Mucosa of descending colon (tissue), 3 donors: ENCODE measurements at regions not wholly inside any gene's neighbourhood (a gene's known extent, or its start where the extent isn't known, plus 50 kb on each side); places are given as distances from the start of the nearest gene placed in this dataset.

ENCODE experiments used
- ATAC-seq: fragments of 200-7000 bp; cut with Tn5 transposase; one replicate; pipeline ENCODE4 v1.9.1; 2020; ENCODE audit warnings: mild to moderate bottlenecking, moderate library complexity
- DNase-seq, 3 donors: peaks; one replicate each; pipeline ENCODE4 v3.0.0-alpha.2; 2020
- H3K36me3 ChIP-seq: fragments of 200-600 bp; one replicate; pipeline ENCODE4 v1.8.0; 2021; ENCODE audit warnings: low read depth, mild to moderate bottlenecking
- H3K4me1 ChIP-seq: fragments of 200-600 bp; one replicate; pipeline ENCODE4 v1.8.0; 2021; ENCODE audit warnings: low read depth, mild to moderate bottlenecking
- H3K4me3 ChIP-seq: fragments of 200-600 bp; one replicate; pipeline ENCODE4 v1.8.0; 2021; ENCODE audit warnings: mild to moderate bottlenecking
- H3K9me3 ChIP-seq: fragments of 200-600 bp; one replicate; pipeline ENCODE4 v1.8.0; 2021; ENCODE audit warnings: mild to moderate bottlenecking
- CTCF ChIP-seq: fragments of 200-600 bp; IDR thresholded peaks from one replicate; pipeline ENCODE4 v1.8.0; 2022; ENCODE audit warnings: antibody characterized with exemption, mild to moderate bottlenecking
- intact Hi-C, 2 donors: fragments of 100-400 bp; cut with DNase I in 1 of 2; cut with micrococcal nuclease in 1 of 2; formaldehyde crosslinking; loops; one replicate each; pipeline versions ENCODE4 v1.11.0 to v1.11.1; 2022; cut with DNase I, micrococcal nuclease
- donor health status: DM: no; HTN: no; CAD: no; lungs with moderate emphysema.
- donor health status: DM: no; HTN: no; CAD: no.
- donor health status: DM: no; HTN: yes; CAD: no.

- no peak for TF ChIP-seq CTCF
- no peak overlapping the region for H3K4me3 ChIP-seq
- ATAC-seq (no peak), DNase-seq (no peak)
- intact Hi-C loops, result no loop called here
- H3K4me1 ChIP-seq, result no peaks in the 10 kb centered on the region
- H3K36me3 ChIP-seq, result no peaks in the 10 kb centered on the region
- H3K9me3 ChIP-seq, result no peaks in the 10 kb centered on the region
Observed at GRCh38 chr12:67843257-67843656, 146.0 kb upstream of the IFNG-AS1 start.

DNA sequence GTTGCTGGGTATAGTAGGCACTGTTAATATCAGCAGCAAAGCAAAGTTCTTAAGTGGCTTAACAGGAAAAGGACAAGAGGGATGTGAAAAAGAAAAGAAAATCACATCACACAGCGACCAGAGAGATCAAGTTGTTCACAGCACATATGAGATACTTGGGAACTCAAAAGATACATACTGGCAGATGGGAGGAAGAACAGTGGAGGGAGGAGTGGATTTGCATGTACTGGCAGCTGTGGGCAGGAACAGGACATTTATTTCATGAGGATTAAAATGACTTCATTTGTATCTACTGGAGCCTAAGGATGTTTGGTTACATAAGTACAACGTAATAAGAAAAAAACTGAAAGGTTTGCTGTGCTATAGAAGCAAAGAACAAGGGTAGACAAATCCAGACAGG lies 136.5 kb upstream of the IFNG-AS1 start:
- no peaks in the 10 kb centered on the region for H3K4me1 ChIP-seq
- intact Hi-C loops, result no loop called here
- DNase-seq, result no peak
- no peaks in the 10 kb centered on the region for H3K36me3 ChIP-seq
- no peaks in the 10 kb centered on the region for H3K9me3 ChIP-seq
- ATAC-seq, result peak; percentile 11
- no peak overlapping the region for H3K4me3 ChIP-seq
- TF ChIP-seq CTCF, result no peak

- no peak for DNase-seq
Observed at GRCh38 chr12:67853204-67853603, 136.0 kb upstream of the IFNG-AS1 start.

DNA sequence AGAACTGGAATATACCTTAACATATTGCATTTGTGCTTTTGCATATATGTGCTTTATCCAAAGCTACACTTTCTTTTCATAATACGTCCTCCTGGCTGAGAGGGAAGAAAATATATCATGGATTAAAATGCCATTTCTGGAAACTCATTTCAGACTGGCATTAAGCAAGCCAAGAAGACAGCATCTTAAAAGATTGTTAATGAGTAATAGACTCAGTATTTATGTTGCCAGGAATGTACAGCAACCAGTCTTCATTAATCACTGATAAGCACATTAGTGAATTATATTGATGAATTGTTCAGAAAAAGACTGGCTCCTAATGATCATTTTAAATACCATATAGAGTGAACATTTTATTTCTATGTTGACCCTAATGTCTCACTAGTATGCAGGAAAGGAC lies 134.9 kb upstream of the IFNG-AS1 start:
- Histone ChIP-seq H3K36me3 (no peaks in the 10 kb centered on the region), H3K4me3 (no peak overlapping the region), H3K9me3 (no peaks in the 10 kb centered on the region), H3K4me1 (no peaks in the 10 kb centered on the region)
- intact Hi-C loops, result no loop called here
- DNase-seq (no peak), ATAC-seq (no peak)
- TF ChIP-seq CTCF, result no peak

More at GRCh38 chr12:67853204-67853603, 136.0 kb upstream of the IFNG-AS1 start:
- no peak overlapping the region for H3K4me3 ChIP-seq
- intact Hi-C loops, result no loop called here
- H3K9me3 ChIP-seq, result no peaks in the 10 kb centered on the region
- H3K4me1 ChIP-seq, result no peaks in the 10 kb centered on the region
- ATAC-seq, result no peak
- no peak for TF ChIP-seq CTCF
- H3K36me3 ChIP-seq, result no peaks in the 10 kb centered on the region

- intact Hi-C loops, result no loop called here
- ATAC-seq, result no peak
Observed at GRCh38 chr12:67855103-67855502, 134.1 kb upstream of the IFNG-AS1 start.

More at GRCh38 chr12:67855103-67855502, 134.1 kb upstream of the IFNG-AS1 start:
- Histone ChIP-seq H3K9me3 (no peaks in the 10 kb centered on the region), H3K36me3 (no peaks in the 10 kb centered on the region), H3K4me3 (no peak overlapping the region), H3K4me1 (no peaks in the 10 kb centered on the region)
- DNase-seq, result no peak
- no peak for TF ChIP-seq CTCF
